Heart left ventricle (tissue), 16 donors: ENCODE measurements at regions not wholly inside any gene's neighbourhood (a gene's known extent, or its start where the extent isn't known, plus 50 kb on each side); places are given as distances from the start of the nearest gene placed in this dataset.

Experiments used
- ATAC-seq, 4 donors: fragments of 200-7000 bp; cut with Tn5 transposase; one replicate each; pipeline ENCODE4 v1.9.1; 2020 to 2022; ENCODE audit warnings: moderate library complexity in 4 of 4, mild to moderate bottlenecking in 3 of 4, moderate number of reproducible peaks in 1 of 4
- DNase-seq, 5 donors: peaks; one replicate each; pipeline ENCODE4 v3.0.0-alpha.2; 2020
- H3K27ac ChIP-seq, 12 donors: fragments of 200-600 bp; sonication (generic) in 4 of 12; one replicate each; pipeline versions ENCODE4 v1.5.0 to v1.8.0; 2016 to 2022; ENCODE audit warnings: mild to moderate bottlenecking in 2 of 12
- H3K27me3 ChIP-seq, 9 donors: fragments of 200-600 bp; sonication (generic) in 2 of 9; one replicate each; pipeline versions ENCODE4 v1.5.1 to v1.8.0; 2016 to 2022; ENCODE audit warnings: mild to moderate bottlenecking in 3 of 9
- H3K36me3 ChIP-seq, 9 donors: fragments of 200-600 bp; sonication (generic) in 2 of 9; one replicate each; pipeline versions ENCODE4 v1.5.0 to v1.8.0; 2018 to 2022; ENCODE audit warnings: mild to moderate bottlenecking in 2 of 9
- H3K4me1 ChIP-seq, 12 donors: fragments of 200-600 bp; sonication (generic) in 4 of 12; one replicate each; pipeline versions ENCODE4 v1.5.0 to v1.8.0; 2016 to 2022; ENCODE audit warnings: mild to moderate bottlenecking in 3 of 12
- H3K4me3 ChIP-seq, 12 donors: fragments of 200-600 bp; sonication (generic) in 4 of 12; one replicate each; pipeline versions ENCODE4 v1.5.0 to v1.8.0; 2017 to 2022; ENCODE audit warnings: mild to moderate bottlenecking in 9 of 12, moderate library complexity in 4 of 12
- H3K9me3 ChIP-seq, 12 donors: fragments of 200-600 bp; sonication (generic) in 4 of 12; one replicate each; pipeline versions ENCODE4 v1.5.0 to v1.8.0; 2016 to 2022; ENCODE audit warnings: mild to moderate bottlenecking in 1 of 12
- CTCF ChIP-seq, 12 donors: fragments of 200-600 bp; sonication (generic) in 4 of 12; IDR thresholded peaks; one replicate each; pipeline versions ENCODE4 v1.5.0 to v1.8.0; 2018 to 2022; ENCODE audit warnings: antibody characterized with exemption in 12 of 12, mild to moderate bottlenecking in 5 of 12
- POLR2A ChIP-seq, 2 donors: fragments of 450-650 bp; IDR thresholded peaks; one replicate each; pipeline ENCODE4 v1.6.1; 2017; ENCODE audit warnings: antibody characterized with exemption in 2 of 2, mild to moderate bottlenecking in 2 of 2, moderate library complexity in 2 of 2
- WGBS, 4 donors: extraction: QIAGEN DNeasy Blood & Tissue Kit in 2 of 4; methylation state at CpG; one replicate each; pipeline versions ENCODE4 v1.1.5 to v1.1.7; 2013 to 2018; 5-methylcytosine and 5-hydroxymethylcytosine counted together
- intact Hi-C, 10 donors: fragments of 100-400 bp; cut with DNase I; formaldehyde crosslinking; loops; one replicate each; pipeline versions ENCODE4 v1.11.1 to v1.14.2; 2022
- donor health status: ischemic (EF 13 %, LVEDD 7.1; RV severe dilation, severe dysfunction).
- donor health status: healthy with polysubstance abuse.
- donor health status: DM: no; HTN: yes; CAD: no.
- donor health status: DM: no; HTN: no; CAD: no.
- donor health status: ischemic (EF 25% LVEDD 6.9; RV normal size, moderate dysfunction).
- donor health status: ischemic (EF 25% LVEDD 5.7; RV mildly dilated, moderate dysfunction).
- donor health status: healthy.
- donor health status: DM: yes; HTN: yes; CAD: no.
- donor health status: ischemic (EF 35%, LVEDD 5.7; RV mildly dilated, moderate dysfunction).
- donor health status: nonischemic (EF 11% LVEDD 7.7; RV severe dilation, severe dysfunction).
- donor health status: DM: yes; HTN: yes; CAD: no.
- donor health status: PGD.
- donor health status: ischemic (EF 29% LVEDD 5.4; RV normal size, mild dysfunction).
- donor health status: nonischemic (EF 23%, LVEDD 6.1; RV moderate dilation, normal function).

GRCh38 chr2:139160836-139161235, 380.6 kb upstream of the NXPH2 start:
- peak in 1 of 4 donors; percentile 62 for ATAC-seq
- 42 to 47% (median 45%) methylated on average over 1 of the region's 1 CpG for WGBS, 4 donors
- intact Hi-C loops: no loop called here
- Histone ChIP-seq H3K27ac (no peak overlapping the region), H3K4me1 (no peaks in the 10 kb centered on the region), H3K27me3 (no peaks in the 10 kb centered on the region), H3K36me3 (no peaks in the 10 kb centered on the region), H3K9me3 (peaks cover 0 to 3% (median 0%) of the 10 kb centered on the region in 12 donors), H3K4me3 (no peak overlapping the region)
- TF ChIP-seq POLR2A (IDR thresholded peaks at IDR 0.05): no peak
- no peak for TF ChIP-seq CTCF (IDR thresholded peaks at IDR 0.05)
- no peak for DNase-seq

DNA sequence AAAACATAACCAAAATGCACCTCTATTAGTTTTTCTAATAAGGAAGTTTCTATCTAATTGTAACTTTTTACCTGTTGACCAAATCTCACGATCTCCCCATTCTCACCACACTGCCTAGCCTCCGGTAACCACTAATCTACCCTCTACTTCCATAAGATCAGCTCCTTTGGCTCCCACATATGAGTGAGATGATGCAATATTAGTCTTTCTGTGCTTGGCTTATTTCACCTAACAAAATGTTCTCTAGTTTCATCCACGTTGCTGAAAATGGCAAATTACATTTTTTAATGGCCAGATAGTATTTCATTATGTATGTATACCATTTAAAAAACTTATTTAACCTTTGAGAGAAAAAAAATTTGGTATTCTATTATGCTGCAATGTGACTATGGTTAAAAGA, 379.0 kb upstream of the NXPH2 start:
- intact Hi-C loops: no loop called here
- WGBS, 4 donors: 82 to 90% (median 87%) methylated on average over 3 of the region's 3 CpGs

GRCh38 chr2:139156730-139157129, 376.5 kb upstream of the NXPH2 start:
- no peak overlapping the region for H3K4me3 ChIP-seq
- intact Hi-C loops: no loop called here
- no peaks in the 10 kb centered on the region for H3K4me1 ChIP-seq
- DNase-seq (no peak), ATAC-seq (no peak)
- H3K9me3 ChIP-seq: peaks cover 0 to 3% (median 0%) of the 10 kb centered on the region in 12 donors
- H3K27ac ChIP-seq: no peak overlapping the region
- H3K36me3 ChIP-seq: no peaks in the 10 kb centered on the region
- TF ChIP-seq CTCF (IDR thresholded peaks at IDR 0.05) (no peak), POLR2A (IDR thresholded peaks at IDR 0.05) (no peak)
- no peaks in the 10 kb centered on the region for H3K27me3 ChIP-seq

More for the DNA sequence above, 379.0 kb upstream of the NXPH2 start:
- ATAC-seq (no peak), DNase-seq (no peak)
- Histone ChIP-seq H3K36me3 (no peaks in the 10 kb centered on the region), H3K27me3 (no peaks in the 10 kb centered on the region), H3K27ac (no peak overlapping the region), H3K4me1 (no peaks in the 10 kb centered on the region), H3K4me3 (no peak overlapping the region), H3K9me3 (peaks cover 0 to 3% (median 0%) of the 10 kb centered on the region in 12 donors)
- TF ChIP-seq POLR2A (IDR thresholded peaks at IDR 0.05) (no peak), CTCF (IDR thresholded peaks at IDR 0.05) (no peak)

- Histone ChIP-seq H3K4me3 (no peak overlapping the region), H3K4me1 (no peaks in the 10 kb centered on the region), H3K27me3 (no peaks in the 10 kb centered on the region), H3K27ac (no peak overlapping the region), H3K36me3 (no peaks in the 10 kb centered on the region), H3K9me3 (peaks cover 0 to 3% (median 0%) of the 10 kb centered on the region in 12 donors)
- DNase-seq (no peak), ATAC-seq (no peak)
- WGBS, 4 donors: 17 to 23% (median 19%) methylated on average over 3 of the region's 3 CpGs
- intact Hi-C loops: no loop called here
- no peak for TF ChIP-seq POLR2A (IDR thresholded peaks at IDR 0.05)
- TF ChIP-seq CTCF (IDR thresholded peaks at IDR 0.05): no peak
These were observed 375.8 kb upstream of the NXPH2 start for GRCh38 chr2:139155991-139156390.
